GM21515 (cell line): ENCODE measurements at regions not wholly inside any gene's neighbourhood (a gene's known extent, or its start where the extent isn't known, plus 50 kb on each side); places are given as distances from the start of the nearest gene placed in this dataset.
"Not testable (repeated sequence)": the region's sequence is repeated elsewhere in the genome, so short reads cannot be mapped to it uniquely, and the experiment has no call there.

ENCODE experiments used
- ATAC-seq: cut with Tn5 transposase; IDR thresholded peaks from one replicate; pipeline ENCODE4 v1.9.1; 2021; ENCODE audit not compliant: unreplicated experiment

- no peak for ATAC-seq
These were observed 324.7 kb upstream of the GRAMD2B start for GRCh38 chr5:126098330-126099017.

GRCh38 chr5:126099077-126099476 is 324.1 kb upstream of the GRAMD2B start:
- no peak for ATAC-seq

- no peak for ATAC-seq
These were observed 322.4 kb upstream of the GRAMD2B start for GRCh38 chr5:126100767-126101166.

GRCh38 chr5:126101901-126102300 is 321.3 kb upstream of the GRAMD2B start:
- no peak for ATAC-seq

- ATAC-seq = no peak
These were observed 320.2 kb upstream of the GRAMD2B start for GRCh38 chr5:126103050-126103449.

GRCh38 chr5:126103868-126104267 is 319.3 kb upstream of the GRAMD2B start:
- ATAC-seq = no peak

- no peak for ATAC-seq
These were observed 318.9 kb upstream of the GRAMD2B start for GRCh38 chr5:126104341-126104740.

GRCh38 chr5:126104951-126105350 is 318.3 kb upstream of the GRAMD2B start:
- ATAC-seq = no peak

- ATAC-seq = no peak
These were observed 317.2 kb upstream of the GRAMD2B start for GRCh38 chr5:126106029-126106428.

GRCh38 chr5:126107381-126107780 is 315.8 kb upstream of the GRAMD2B start:
- no peak for ATAC-seq

- ATAC-seq = no peak
These were observed 314.7 kb upstream of the GRAMD2B start for GRCh38 chr5:126108470-126108869.

- no peak for ATAC-seq
These were observed 308.1 kb upstream of the GRAMD2B start for GRCh38 chr5:126115059-126115629.

GRCh38 chr5:126117044-126117443 is 306.2 kb upstream of the GRAMD2B start:
- ATAC-seq = no peak

GRCh38 chr5:126119887-126120442 is 303.2 kb upstream of the GRAMD2B start:
- ATAC-seq = no peak

GRCh38 chr5:126120939-126121338 is 302.3 kb upstream of the GRAMD2B start:
- no peak for ATAC-seq

- no peak for ATAC-seq
These were observed 300.3 kb upstream of the GRAMD2B start for GRCh38 chr5:126122942-126123341.

GRCh38 chr5:126124706-126125345 is 298.4 kb upstream of the GRAMD2B start:
- no peak for ATAC-seq

GRCh38 chr5:126125407-126125806 is 297.8 kb upstream of the GRAMD2B start:
- ATAC-seq = no peak

- ATAC-seq = no peak
These were observed 296.6 kb upstream of the GRAMD2B start for GRCh38 chr5:126126574-126126973.

- not testable (repeated sequence) for ATAC-seq
These were observed 295.8 kb upstream of the GRAMD2B start for GRCh38 chr5:126127371-126127770.

GRCh38 chr5:126129431-126129830 is 293.8 kb upstream of the GRAMD2B start:
- no peak for ATAC-seq

- no peak for ATAC-seq
These were observed 289.8 kb upstream of the GRAMD2B start for GRCh38 chr5:126133424-126133823.
